Loucy (cell line): ENCODE measurements at regions not wholly inside any gene's neighbourhood (a gene's known extent, or its start where the extent isn't known, plus 50 kb on each side); places are given as distances from the start of the nearest gene placed in this dataset.

Experiments used
- CTCF ChIP-seq: fragments of 200-600 bp; sonication (generic); conservative IDR thresholded peaks from 2 replicates; pipeline ENCODE4 v1.5.1; 2014; ENCODE audit warnings: mild to moderate bottlenecking, antibody characterized with exemption, low read length
- EZH2phosphoT487 ChIP-seq: fragments of 200-600 bp; IDR thresholded peaks from 2 replicates; pipeline ENCODE4 v1.6.1; 2018; ENCODE audit warnings: antibody characterized with exemption, mild to moderate bottlenecking, moderate library complexity, borderline replicate concordance

- TF ChIP-seq EZH2phosphoT487 (no peak), CTCF (no peak)
Measured at GRCh38 chr6:109306733-109307132, 75.5 kb downstream of the CD164 start.
